HG02973 (cell line): ENCODE measurements at regions not wholly inside any gene's neighbourhood (a gene's known extent, or its start where the extent isn't known, plus 50 kb on each side); places are given as distances from the start of the nearest gene placed in this dataset.
"Not testable (repeated sequence)": the region's sequence is repeated elsewhere in the genome, so short reads cannot be mapped to it uniquely, and the experiment has no call there.

ENCODE experiments used
- ATAC-seq: cut with Tn5 transposase; IDR thresholded peaks from one replicate; pipeline ENCODE4 v1.9.1; 2021; ENCODE audit warnings: moderate library complexity; ENCODE audit not compliant: unreplicated experiment

DNA sequence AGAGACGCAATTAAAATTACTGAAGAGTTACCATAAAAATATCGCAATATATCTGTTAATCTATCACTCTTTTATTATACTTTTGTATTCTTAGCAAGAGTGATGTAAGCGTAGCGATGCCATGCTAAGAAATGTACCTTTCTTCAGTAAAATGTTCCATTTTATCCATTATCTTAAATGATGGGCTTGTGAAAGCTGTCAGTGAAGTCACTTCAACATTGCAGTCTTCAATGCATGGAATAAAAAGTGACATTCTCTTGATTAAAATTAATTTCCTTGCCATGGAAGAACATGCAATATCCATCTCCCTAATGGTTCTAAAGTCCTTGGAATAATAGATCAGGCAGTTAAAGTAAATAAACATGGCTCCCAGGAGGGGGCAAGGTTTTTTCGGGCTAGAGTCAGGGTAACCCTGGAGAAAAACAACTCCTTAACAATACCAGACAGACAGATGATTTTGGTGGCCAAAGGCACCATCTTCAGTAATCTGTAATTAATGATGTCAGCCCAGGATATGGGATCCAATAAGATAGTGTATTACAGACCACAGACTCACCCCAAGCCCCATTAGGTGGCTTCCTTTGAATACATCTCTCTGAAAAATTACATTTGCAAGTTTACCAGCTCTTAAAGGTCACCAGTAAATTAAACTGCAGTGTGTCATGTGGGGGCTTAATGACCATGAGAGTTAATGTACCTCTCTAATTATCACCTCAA, 677.1 kb downstream of the DTWD2 start:
- no peak for ATAC-seq

DNA sequence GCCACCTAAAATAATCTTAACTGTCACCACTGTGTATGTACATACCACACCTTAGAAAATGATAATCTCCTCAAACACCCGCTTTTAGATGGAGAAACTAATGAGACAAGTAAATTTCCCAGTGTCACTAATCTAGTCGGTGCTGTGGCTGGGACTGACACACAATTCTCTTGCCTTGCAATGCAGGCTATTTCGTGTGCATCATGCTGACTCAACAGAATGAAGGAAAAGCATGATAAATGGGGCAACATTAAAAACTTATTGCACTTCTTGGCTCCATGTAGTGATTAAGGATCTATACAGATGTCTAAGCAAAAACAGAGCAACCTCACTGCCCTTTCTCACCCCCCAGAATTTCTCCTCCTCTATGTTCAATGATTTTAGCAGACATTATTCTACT, 677.9 kb downstream of the DTWD2 start:
- no peak for ATAC-seq

DNA sequence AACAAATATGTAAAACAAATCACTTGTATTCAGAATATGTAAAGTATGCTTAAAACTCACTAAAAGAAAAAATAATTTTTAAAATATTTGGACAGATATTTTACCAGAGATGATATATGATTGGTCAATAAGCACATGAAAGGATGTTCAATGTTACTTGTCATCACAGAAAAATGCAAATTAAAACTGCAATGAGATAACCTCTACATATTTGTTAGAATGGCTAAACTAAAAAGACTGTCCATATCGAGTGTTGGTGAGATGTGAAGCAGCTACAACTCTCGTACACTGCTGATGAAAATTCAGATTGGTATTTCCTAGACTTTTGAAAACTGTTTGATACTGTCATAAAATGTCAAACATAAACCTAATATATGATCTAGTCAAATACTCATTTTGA, 685.1 kb downstream of the DTWD2 start:
- no peak for ATAC-seq

DNA sequence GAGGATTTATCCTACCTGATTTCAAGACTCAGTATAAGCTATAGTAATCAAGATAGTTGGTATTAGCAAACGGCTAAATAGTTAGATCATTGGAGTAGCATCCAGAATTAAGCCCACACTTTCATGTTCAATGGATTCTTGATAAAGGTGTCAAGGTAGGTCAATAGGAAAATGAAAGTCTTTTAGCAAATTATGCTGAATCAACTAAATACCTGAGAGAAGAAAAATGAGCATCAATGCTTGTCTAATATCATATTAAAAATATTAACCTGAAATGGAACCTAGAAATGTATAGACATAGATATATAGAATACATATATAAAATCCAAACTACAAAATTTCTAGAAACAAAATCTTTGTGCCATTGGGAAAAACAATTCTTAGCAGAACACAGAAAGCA, 685.6 kb downstream of the DTWD2 start:
- no peak for ATAC-seq

DNA sequence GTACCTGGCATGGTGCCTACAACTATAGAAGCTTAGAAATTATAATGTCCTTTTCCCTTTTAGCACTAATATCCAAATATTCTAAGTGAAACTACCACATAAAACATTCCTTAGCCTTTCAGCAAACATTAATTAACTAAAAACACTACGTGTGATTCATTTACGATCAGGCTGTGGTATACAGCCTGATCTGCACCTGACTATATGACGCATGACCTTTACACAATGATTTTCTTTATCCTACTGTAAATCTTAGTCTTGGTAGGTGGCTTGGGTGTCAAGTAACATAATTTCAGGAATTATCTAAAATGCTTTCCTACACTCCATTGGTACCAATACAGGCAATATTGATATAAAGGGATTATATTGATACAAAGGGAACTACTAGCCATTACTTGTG, 686.7 kb downstream of the DTWD2 start:
- ATAC-seq, result no peak

DNA sequence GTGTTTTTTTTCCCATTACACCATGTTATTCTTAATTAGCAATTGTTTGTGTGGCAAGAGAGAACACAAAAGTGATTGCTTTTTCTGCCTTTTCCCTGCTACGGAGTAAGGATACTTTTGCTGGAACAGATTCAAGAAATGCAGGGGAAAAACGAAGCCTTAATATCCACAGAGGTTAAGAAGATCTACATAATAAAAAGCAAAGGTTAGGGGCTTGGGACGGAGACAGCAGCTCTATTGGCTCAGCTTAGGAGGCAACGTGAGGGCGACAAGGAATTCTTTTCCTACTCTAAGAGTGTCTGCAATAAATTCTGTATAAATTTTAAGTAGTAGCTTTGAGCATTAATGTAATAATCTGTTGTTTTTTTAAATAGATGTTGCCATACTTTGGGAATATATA, 693.3 kb downstream of the DTWD2 start:
- no peak for ATAC-seq

DNA sequence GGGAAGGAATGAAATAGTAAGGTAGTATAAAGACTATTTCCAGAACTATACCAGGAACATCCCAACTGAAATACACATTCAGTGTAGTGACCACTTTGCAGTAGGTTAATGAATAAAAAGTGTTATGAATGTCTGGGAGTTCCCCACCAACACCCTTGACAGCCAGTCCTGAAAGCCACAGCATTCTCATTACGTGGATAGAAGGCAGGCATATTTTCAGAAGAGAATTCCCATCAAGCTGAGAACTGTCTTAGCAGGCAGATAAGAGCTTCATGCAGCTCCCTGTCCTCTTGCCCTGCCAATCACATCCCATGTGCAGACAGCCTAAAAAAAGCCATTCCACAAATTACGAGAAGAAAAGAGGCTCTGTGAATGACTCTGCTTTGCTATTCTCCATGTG, 695.0 kb downstream of the DTWD2 start:
- ATAC-seq, result no peak

DNA sequence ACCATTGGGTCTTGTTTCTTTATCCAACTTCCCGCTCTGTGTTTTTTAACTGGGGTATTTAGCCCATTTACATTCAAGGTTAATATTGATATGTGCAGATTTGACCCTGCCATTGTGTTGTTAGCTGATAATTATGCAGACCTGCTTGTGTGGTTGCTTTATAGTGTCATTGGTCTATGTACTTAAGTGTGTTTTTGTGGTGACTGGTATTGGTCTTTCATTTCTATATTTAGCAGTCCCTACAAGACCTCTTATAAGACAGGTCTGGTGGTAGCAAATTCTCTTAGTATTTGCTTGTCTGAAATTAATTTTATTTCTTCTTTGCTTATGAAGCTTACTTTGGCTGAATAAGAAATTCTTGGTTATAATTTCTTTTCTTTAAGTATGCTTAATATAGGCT, 698.1 kb downstream of the DTWD2 start:
- no peak for ATAC-seq

DNA sequence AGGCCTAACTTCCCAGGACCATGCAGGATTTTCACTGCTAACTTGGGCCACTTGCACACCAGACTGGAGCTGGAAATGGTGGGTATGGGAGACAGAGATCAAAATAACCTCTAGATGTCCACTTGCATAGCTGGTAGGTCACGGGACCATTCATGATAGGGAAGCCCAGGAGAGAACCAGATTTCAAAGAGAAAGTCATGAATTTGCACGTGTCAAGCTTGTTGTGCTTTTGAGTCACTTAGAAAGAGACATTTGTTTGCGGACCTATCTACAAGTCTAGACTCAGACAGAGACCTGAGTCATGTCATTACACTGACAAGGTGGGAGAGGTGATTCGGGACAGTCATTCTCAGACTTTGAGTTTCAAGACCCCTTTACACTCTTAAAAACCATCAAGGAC, 704.1 kb downstream of the DTWD2 start:
- not testable (repeated sequence) for ATAC-seq

DNA sequence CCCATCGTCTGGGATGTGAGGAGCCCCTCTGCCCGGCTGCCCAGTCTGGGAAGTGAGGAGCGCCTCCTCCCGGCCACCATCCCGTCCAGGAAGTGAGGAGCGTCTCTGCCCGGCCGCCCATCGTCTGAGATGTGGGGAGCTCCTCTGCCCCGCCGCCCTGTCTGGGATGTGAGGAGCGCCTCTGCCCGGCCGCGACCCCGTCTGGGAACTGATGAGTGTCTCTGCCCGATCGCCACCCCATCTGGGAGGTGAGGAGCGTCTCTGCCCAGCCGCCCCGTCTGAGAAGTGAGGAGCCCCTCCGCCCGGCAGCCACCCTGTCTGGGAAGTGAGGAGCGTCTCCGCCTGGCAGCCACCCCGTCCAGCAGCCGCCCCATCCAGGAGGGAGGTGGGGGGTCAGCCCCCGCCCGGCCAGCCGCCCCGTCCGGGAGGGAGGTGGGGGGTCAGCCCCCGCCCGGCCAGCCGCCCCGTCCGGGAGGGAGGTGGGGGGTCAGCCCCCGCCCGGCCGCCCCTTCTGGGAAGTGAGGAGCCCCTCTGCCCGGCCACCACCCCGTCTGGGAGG, 705.8 kb downstream of the DTWD2 start:
- ATAC-seq, result not testable (repeated sequence)

DNA sequence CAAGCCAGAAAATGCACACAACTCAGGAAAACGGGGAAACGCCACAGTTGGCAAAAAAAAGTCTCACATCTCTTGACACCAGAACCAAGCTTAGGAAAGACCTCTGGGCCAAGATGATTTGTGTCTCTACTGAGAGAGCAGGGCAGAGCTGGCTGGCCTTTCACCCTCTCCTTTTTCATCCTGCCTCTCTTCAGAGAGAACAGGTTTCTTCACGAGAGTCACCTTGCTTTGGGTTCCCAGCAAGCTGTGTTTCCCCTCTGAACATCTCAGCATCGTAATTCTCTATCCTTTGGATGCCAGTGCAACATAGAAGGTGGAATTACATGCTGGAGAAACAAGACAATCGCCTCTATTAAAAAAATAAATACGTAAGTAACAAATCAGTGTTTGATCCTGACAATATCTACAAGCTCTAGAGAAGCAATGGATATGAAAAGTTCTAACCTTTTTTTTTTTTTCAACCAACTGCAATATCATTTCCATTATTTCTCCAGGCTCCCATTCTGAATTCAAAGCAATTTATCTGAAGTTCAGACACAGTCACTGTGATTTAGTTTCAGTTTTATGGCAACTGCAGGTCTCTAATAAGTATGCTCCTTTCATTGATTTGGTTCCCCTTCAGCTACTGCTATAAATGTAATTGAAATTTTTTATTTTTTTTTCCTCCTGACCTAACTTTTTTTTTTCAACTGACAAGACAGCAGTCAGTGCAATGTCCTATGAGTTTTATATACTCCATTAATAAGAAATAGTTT, 708.6 kb downstream of the DTWD2 start:
- no peak for ATAC-seq

DNA sequence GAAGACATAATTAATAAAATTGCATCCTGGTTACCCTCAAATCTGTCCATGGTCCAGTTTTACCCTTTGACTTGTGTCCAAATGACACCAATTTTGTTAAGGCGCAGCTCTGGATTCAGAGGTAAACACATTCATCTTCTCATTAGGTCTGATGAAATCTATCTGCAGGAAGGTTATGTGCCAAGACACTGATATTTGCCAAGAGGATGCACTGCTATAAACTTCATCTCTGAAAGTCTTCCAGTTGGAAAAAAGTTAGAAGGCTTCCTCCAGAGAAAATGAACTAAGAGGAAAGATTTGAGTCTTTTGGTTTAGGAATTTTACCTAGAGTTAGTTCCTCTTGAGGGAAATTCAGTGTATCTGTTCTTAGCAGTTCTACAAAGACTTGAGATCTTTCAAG, 717.8 kb downstream of the DTWD2 start:
- ATAC-seq, result no peak

DNA sequence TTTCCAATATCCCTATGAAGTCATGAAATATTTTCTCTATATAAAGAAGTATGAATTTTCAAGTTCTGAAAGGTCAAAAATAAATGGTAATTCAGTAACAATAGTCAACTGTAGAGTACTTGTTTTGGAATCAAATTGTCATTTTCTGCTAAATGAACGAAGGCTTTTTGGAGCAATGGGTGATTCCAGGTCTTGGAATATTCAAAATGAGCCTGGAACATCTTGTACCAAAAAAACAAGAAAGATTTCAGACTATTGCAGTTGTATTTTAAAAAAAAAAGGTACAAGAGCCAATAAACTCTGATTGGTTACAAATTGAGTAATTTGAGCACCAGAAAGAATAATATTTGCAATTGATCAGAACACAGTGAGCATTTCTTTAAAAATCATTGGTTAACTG, 730.1 kb downstream of the DTWD2 start:
- ATAC-seq, result no peak

DNA sequence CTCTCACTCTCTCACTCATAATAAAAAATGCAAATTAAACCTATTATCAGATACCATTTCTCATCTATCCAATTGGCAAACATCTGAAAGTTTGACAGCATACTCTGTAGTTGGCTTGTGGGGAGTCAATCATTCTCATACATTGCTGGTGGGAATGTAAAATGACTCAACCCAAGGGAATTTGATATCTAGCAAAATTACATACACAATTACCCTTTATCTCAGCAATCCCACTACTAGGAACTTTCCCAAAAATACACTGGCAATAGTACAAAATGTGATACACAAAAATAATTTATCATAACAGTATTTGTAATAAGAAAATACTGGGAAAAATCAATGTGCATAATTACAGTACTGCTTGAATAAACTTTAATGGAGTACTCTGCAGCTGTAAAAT, 731.3 kb downstream of the DTWD2 start:
- no peak for ATAC-seq

DNA sequence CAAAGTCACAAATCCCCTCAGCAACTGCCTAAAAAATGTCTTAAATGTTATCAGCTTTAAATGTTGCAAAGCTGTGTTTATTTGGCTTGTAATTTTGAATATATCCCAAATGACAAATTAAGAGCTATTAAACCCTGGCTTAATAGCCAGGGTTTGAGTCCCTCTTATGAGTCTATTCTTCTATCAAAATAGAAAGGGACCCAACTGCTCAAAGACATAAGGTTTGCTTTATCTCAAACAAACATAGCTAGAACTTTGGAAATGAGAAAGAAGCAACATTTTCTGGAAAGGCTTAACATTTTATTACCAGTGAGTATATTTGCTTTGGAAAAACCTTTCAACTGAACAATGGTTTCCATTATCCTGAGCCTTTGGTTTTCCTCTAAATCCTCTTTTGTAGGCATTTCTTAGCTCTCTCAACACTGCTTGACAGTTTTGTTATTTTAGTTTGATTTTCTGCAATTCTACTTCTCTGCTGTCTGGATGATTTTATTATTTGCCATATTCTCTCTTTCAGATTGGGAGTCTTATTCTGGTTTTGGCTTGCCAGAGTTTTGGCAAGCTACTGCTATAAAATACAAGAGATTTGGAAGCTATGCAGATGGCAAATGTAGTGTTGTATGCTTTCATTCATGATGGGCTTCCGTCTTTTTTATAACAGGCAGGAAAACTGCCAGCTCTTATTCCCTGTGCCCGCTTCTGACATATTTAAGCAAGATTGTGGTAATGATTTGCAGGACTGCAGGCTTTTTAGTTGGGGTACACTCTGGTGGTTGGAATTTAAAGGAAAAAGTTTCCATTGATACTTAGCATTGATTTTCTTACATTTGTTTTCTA, 734.9 kb downstream of the DTWD2 start:
- ATAC-seq, result no peak

DNA sequence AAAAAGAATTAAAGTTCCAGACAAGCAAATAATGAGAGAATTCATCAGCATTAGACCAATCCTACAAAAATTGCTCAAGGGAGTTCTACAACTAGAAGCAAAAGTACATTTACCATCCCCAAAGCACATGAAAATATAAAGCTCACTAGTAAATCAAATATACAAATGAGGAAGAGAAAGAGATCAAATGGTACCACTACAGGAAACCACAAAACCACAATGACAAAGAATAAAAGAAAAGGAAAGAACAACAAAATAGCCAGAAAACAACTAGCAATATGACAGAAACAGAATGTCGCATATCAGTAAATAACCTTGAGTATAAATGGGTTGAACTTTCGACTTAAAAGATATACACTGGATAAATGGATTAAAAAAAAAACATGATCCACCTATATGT, 739.0 kb downstream of the DTWD2 start:
- peak; percentile 71 for ATAC-seq

DNA sequence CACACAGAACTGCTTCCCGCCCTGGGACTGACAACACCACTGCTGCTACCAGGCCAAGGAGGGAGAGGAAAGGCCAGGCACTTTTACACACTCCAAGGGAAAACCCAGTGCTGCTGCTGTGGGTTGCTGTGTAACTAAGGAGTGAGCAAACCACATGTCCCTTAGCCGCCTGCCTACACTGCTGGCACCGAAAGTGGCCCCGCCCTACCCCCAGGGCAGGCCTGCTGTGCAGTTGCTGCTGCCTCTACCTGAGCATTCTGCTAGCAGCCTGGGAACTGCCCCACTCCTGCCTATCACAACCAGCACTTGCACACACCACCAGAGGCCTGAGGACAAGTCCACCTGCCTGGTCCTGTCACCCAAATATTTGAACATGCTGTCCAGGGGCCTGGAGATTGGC, 740.9 kb downstream of the DTWD2 start:
- no peak for ATAC-seq

DNA sequence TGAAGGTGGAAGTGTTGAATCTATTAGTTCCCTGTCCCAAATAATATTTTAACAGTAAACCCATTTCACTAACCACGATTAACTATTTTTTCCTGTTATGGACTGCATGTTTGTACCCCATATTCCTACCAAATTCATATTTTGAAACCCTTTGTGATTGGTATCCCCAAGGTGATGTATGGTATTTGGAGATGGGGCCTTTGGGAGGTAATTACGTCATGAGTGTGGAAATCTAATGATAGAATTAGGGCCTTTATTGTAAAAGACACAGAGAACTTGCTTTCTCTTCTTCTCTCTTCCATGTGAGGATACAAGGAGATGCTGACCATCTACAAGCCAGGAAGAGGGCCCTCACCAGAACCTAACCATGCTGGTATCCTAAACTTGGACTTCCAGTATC, 744.7 kb downstream of the DTWD2 start:
- no peak for ATAC-seq

DNA sequence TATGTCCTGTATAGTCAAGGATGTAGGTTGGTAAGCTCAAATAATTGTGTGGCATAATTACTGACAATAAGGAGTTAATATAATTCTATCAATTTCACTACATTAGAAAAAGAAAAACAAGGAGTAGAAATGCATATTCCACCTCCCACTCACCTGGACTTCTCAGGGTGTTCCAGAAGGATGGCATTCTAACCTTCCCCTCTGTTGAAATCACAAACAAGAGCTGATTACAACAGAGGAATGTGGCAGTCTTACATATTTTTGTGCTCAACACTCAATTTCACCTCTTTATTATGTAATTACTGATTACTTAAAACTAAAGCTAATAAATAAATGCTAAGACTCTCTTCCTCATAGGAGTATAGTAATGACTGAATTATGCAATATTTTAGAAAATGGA, 745.3 kb downstream of the DTWD2 start:
- ATAC-seq, result no peak

DNA sequence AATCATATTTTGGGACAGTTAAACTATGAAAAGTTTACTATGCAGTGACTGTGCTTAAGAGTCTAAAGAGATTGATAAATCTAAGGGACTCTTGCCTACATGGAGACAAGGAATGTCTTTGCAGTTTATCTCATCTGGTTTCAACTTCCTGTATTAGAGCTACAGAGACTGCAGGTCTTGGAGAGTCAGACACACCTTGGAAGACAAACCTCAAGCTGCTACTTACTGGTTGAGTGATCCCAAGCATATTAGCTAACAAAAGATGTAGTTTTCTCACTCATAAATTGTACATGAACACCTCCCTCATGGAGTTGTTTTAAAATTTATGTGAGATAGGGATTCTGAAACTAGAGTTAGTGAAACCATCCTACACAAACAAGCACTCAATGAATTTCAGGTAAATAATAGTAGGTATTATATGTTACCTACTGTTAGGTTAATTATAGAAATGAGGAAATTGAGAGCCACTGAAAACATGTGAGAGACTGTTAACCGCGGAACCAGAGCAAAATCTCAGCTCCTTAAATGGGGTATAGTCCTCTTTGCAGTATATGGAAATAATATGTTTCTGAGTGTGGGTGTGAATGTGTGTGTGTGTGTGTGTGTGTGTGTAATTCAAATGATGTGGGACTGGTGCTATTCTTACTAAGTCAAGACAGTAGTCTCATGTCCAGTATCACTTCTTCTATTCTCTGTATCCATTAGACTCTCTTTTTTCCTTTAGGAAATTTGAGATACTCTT, 752.1 kb downstream of the DTWD2 start:
- ATAC-seq, result peak; percentile 76

DNA sequence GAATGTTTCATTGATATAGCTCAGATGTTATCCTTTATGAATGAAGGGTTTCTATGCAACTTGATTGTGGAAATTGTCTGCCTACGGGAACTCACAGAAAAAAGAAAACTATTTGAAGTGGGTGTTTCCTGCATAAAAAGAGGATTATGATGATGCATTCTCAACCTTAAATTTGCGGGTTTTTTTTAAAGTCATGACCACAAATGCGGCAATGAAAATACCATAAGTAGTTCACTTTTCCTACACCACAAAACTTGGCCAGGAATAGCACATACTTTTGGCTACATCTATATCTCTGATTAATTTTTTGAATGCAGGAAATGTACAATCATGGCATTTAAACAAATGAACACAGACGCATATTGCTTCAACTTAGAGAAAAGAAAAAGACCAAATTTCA, 754.7 kb downstream of the DTWD2 start:
- no peak for ATAC-seq
